ENCODE measurements at regions not wholly inside any gene's neighbourhood (a gene's known extent, or its start where the extent isn't known, plus 50 kb on each side); places are given as distances from the start of the nearest gene placed in this dataset.
"Not testable (repeated sequence)": the region's sequence is repeated elsewhere in the genome, so short reads cannot be mapped to it uniquely, and the experiment has no call there.

GRCh38 chr5:110832683-110833082, 93.9 kb downstream of the SLC25A46 start:
- TF ChIP-seq, protein P1, sequence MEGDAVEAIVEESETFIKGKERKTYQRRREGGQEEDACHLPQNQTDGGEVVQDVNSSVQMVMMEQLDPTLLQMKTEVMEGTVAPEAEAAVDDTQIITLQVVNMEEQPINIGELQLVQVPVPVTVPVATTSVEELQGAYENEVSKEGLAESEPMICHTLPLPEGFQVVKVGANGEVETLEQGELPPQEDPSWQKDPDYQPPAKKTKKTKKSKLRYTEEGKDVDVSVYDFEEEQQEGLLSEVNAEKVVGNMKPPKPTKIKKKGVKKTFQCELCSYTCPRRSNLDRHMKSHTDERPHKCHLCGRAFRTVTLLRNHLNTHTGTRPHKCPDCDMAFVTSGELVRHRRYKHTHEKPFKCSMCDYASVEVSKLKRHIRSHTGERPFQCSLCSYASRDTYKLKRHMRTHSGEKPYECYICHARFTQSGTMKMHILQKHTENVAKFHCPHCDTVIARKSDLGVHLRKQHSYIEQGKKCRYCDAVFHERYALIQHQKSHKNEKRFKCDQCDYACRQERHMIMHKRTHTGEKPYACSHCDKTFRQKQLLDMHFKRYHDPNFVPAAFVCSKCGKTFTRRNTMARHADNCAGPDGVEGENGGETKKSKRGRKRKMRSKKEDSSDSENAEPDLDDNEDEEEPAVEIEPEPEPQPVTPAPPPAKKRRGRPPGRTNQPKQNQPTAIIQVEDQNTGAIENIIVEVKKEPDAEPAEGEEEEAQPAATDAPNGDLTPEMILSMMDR (IDR thresholded peaks at IDR 0.05 in 4 of 5, conservative IDR thresholded peaks at IDR 0.05 in 1 of 5), result no peak
- TF ChIP-seq POLR2A (IDR thresholded peaks at IDR 0.05), result no peak
- Histone ChIP-seq H3K27me3 (no peaks in the 10 kb centered on the region), H3K9me3 (no peaks in the 10 kb centered on the region), H3K27ac (no peak overlapping the region), H3K4me1 (no peaks in the 10 kb centered on the region), H3K36me3 (no peaks in the 10 kb centered on the region), H3K4me3 (no peak overlapping the region)
- in situ Hi-C loops (cut with MboI; ENCODE audit: low sequenced_read_pairs in 4 of 4), result no loop called here
- ATAC-seq, result no peak
- DNase-seq, result no peak
- intact Hi-C loops (cut with DNase I; ENCODE audit: low total_unique reads), result no loop called here

DNA sequence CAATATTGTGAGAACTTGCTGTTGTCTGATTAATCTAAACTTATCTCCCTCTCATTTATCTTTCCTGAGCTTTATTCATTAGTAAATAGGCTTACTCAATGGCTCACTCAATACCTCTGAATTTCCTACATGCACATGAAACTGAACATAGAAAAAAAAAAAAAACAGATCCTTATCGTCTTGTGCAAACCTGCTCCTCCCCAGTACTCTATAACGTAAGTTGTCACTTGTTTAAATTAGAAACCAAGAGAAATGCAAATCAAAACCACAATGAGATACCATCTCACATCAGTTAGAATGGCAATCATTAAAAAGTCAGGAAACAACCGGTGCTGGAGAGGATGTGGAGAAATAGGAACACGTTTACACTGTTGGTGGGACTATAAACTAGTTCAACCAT, 96.1 kb downstream of the SLC25A46 start:
- H3K36me3 ChIP-seq; H3K4me3 ChIP-seq; H3K27ac ChIP-seq; DNase-seq; intact Hi-C loops (cut with DNase I; ENCODE audit: low total_unique reads); H3K27me3 ChIP-seq; H3K9me3 ChIP-seq; H3K4me1 ChIP-seq; ATAC-seq; in situ Hi-C loops (cut with MboI; ENCODE audit: low sequenced_read_pairs in 4 of 4): not testable (repeated sequence)

DNA sequence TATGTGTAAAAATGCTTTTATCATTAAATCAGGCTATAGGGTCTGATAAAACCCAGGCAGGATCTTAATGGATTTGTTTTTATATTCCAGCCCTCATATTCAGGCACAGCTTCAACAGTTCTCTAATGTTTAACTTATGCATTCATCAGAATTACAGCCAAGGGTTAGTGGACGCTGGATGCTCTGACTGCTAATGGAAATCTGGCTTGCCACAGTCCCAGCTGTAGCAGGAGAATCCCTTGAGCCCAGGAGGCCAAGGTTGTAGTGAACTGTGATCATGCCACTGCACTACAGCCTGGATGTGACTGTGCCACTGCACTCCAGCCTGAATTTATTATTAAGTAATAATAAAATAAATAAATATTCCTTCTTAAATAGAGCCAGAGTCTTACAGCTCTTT, 98.0 kb downstream of the SLC25A46 start:
- Histone ChIP-seq H3K4me3 (no peak overlapping the region), H3K27me3 (no peaks in the 10 kb centered on the region), H3K4me1 (no peaks in the 10 kb centered on the region), H3K27ac (no peak overlapping the region), H3K36me3 (no peaks in the 10 kb centered on the region), H3K9me3 (no peaks in the 10 kb centered on the region)
- TF ChIP-seq POLR2A (IDR thresholded peaks at IDR 0.05), result no peak
- TF ChIP-seq, protein P1 (IDR thresholded peaks at IDR 0.05 in 4 of 5, conservative IDR thresholded peaks at IDR 0.05 in 1 of 5), result no peak
- ATAC-seq (no peak), DNase-seq (no peak)
- in situ Hi-C loops (cut with MboI; ENCODE audit: low sequenced_read_pairs in 4 of 4), result no loop called here
- intact Hi-C loops (cut with DNase I; ENCODE audit: low total_unique reads), result no loop called here

- ATAC-seq, result not testable (repeated sequence)
Observed at GRCh38 chr5:110838357-110838756, 99.5 kb downstream of the SLC25A46 start.

DNA sequence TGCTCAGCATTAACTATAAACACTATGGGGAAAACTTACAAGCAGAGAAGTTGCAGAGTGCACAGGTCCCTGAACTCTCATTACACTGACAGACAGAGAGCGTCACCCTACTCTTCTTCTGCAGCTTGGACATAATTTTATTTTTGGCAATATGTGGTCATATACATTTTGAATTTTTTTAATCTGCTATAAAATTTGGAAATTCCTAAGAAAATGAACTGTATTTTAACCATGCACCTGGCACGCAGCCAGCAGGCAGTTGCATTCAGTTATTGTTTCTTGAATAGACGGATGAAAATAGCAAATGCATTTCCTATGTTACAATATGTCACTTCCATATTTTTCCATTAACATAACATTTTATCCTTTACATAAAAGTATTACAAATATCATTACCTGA, 100.2 kb downstream of the SLC25A46 start:
- Histone ChIP-seq H3K27me3 (no peaks in the 10 kb centered on the region), H3K9me3 (no peaks in the 10 kb centered on the region), H3K27ac (no peak overlapping the region), H3K36me3 (no peaks in the 10 kb centered on the region), H3K4me3 (no peak overlapping the region), H3K4me1 (no peaks in the 10 kb centered on the region)
- intact Hi-C loops (cut with DNase I; ENCODE audit: low total_unique reads), result no loop called here
- TF ChIP-seq, protein P1 (IDR thresholded peaks at IDR 0.05 in 4 of 5, conservative IDR thresholded peaks at IDR 0.05 in 1 of 5), result no peak
- no peak for TF ChIP-seq POLR2A (IDR thresholded peaks at IDR 0.05)
- DNase-seq, result no peak
- in situ Hi-C loops (cut with MboI; ENCODE audit: low sequenced_read_pairs in 4 of 4), result no loop called here
- ATAC-seq, result no peak

More at GRCh38 chr5:110838357-110838756, 99.5 kb downstream of the SLC25A46 start:
- DNase-seq; H3K27me3 ChIP-seq; intact Hi-C loops (cut with DNase I; ENCODE audit: low total_unique reads); H3K4me3 ChIP-seq; H3K4me1 ChIP-seq; in situ Hi-C loops (cut with MboI; ENCODE audit: low sequenced_read_pairs in 4 of 4); H3K36me3 ChIP-seq; H3K27ac ChIP-seq; H3K9me3 ChIP-seq: not testable (repeated sequence)

DNA sequence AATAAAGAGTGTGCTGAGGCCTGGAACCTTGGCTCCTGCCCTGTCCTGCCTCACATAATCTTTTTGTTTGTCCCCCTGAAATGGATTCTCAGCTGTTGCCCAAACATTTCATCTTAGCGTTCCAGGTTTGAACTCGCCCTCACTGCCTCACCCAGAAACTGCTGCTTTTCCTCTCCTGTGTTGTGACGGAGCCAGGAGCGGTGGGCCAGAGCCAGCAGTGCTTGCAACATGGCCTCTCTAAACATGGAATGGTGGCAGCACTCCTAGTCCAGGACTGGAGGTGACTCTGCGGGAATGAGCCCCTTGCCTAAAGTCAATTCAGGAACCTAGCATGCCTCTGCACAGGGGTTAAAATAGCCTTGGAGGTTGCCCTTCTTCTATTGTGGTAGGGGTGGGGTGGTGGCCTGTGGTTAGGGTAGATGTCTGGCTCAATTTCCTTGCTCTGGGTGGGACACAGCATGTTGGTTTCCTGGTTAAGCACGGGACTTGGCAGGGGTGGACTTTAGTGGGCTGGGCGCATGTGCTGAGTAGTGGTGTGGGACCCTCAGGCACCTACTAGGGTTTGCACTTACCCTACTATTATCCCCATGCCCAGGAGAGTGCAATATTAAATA, 101.6 kb downstream of the SLC25A46 start:
- no peaks in the 10 kb centered on the region for H3K9me3 ChIP-seq
- no peaks in the 10 kb centered on the region for H3K36me3 ChIP-seq
- in situ Hi-C loops (cut with MboI; ENCODE audit: low sequenced_read_pairs in 4 of 4), result no loop called here
- TF ChIP-seq, protein P1 (IDR thresholded peaks at IDR 0.05 in 4 of 5, conservative IDR thresholded peaks at IDR 0.05 in 1 of 5), result no peak
- no peak for TF ChIP-seq POLR2A (IDR thresholded peaks at IDR 0.05)
- no peak for ATAC-seq
- no peak overlapping the region for H3K27ac ChIP-seq
- intact Hi-C loops (cut with DNase I; ENCODE audit: low total_unique reads), result no loop called here
- no peaks in the 10 kb centered on the region for H3K4me1 ChIP-seq
- no peaks in the 10 kb centered on the region for H3K27me3 ChIP-seq
- H3K4me3 ChIP-seq, result no peak overlapping the region
- peak in 1 of 2 donors; percentile 10 for DNase-seq

Data from gastrocnemius medialis (tissue), 4 donors.